ENCODE measurements at regions not wholly inside any gene's neighbourhood (a gene's known extent, or its start where the extent isn't known, plus 50 kb on each side); places are given as distances from the start of the nearest gene placed in this dataset.
"Not testable (repeated sequence)": the region's sequence is repeated elsewhere in the genome, so short reads cannot be mapped to it uniquely, and the experiment has no call there.

- no peak for DNase-seq
Observed at GRCh38 chr2:21194147-21194546, 70.4 kb downstream of the TDRD15 start.

GRCh38 chr2:21194858-21195271, 71.1 kb downstream of the TDRD15 start:
- peak in 1 of 56 donors; percentile 4 for DNase-seq

GRCh38 chr2:21195326-21195725, 71.6 kb downstream of the TDRD15 start:
- DNase-seq, result no peak

- no peak for DNase-seq
Observed at GRCh38 chr2:21198637-21199036, 74.9 kb downstream of the TDRD15 start.

GRCh38 chr2:21203976-21204375, 80.2 kb downstream of the TDRD15 start:
- no peak for DNase-seq

GRCh38 chr2:21214085-21214484, 90.3 kb downstream of the TDRD15 start:
- DNase-seq, result not testable (repeated sequence)

- no peak for DNase-seq
Observed at GRCh38 chr2:21217442-21217841, 93.7 kb downstream of the TDRD15 start.

- no peak for DNase-seq
Observed at GRCh38 chr2:21220930-21221329, 97.2 kb downstream of the TDRD15 start.

GRCh38 chr2:21223618-21224017, 99.8 kb downstream of the TDRD15 start:
- DNase-seq, result no peak

GRCh38 chr2:21228041-21228895, 104.5 kb downstream of the TDRD15 start:
- DNase-seq, result no peak

- no peak for DNase-seq
Observed at GRCh38 chr2:21229302-21229701, 105.5 kb downstream of the TDRD15 start.

- DNase-seq, result no peak
Observed at GRCh38 chr2:21230140-21230539, 106.4 kb downstream of the TDRD15 start.

GRCh38 chr2:21231985-21232384, 108.2 kb downstream of the TDRD15 start:
- no peak for DNase-seq

- no peak for DNase-seq
Observed at GRCh38 chr2:21233194-21233593, 109.4 kb downstream of the TDRD15 start.

GRCh38 chr2:21234001-21234400, 110.2 kb downstream of the TDRD15 start:
- no peak for DNase-seq

GRCh38 chr2:21234464-21235120, 110.8 kb downstream of the TDRD15 start:
- no peak for DNase-seq

- not testable (repeated sequence) for DNase-seq
Observed at GRCh38 chr2:21239749-21240148, 116.0 kb downstream of the TDRD15 start.

GRCh38 chr2:21244161-21244560, 120.4 kb downstream of the TDRD15 start:
- no peak for DNase-seq

GRCh38 chr2:21245565-21245964, 121.8 kb downstream of the TDRD15 start:
- no peak for DNase-seq

GRCh38 chr2:21249367-21249766, 125.6 kb downstream of the TDRD15 start:
- DNase-seq, result no peak

- DNase-seq, result no peak
Observed at GRCh38 chr2:21250673-21251072, 126.9 kb downstream of the TDRD15 start.

- DNase-seq, result no peak
Observed at GRCh38 chr2:21251216-21251980, 127.6 kb downstream of the TDRD15 start.

All from nucleus accumbens (tissue), 56 donors.